Lung microvascular endothelial cell (primary cell): ENCODE measurements at regions not wholly inside any gene's neighbourhood (a gene's known extent, or its start where the extent isn't known, plus 50 kb on each side); places are given as distances from the start of the nearest gene placed in this dataset.

Experiments
- DNase-seq, 2 donors: peaks; one replicate each; pipeline versions ENCODE4 v3.0.0 to v3.0.0-alpha.2; 2010; ENCODE audit warnings: low read depth in 2 of 2

- DNase-seq, result no peak
These were observed 1099.4 kb upstream of the IGFBP7 start for GRCh38 chr4:58209551-58209950.

- DNase-seq, result no peak
These were observed 1098.8 kb upstream of the IGFBP7 start for GRCh38 chr4:58209001-58209400.

GRCh38 chr4:58205446-58206235 is 1095.5 kb upstream of the IGFBP7 start:
- no peak for DNase-seq

- no peak for DNase-seq
These were observed 1082.0 kb upstream of the IGFBP7 start for GRCh38 chr4:58192217-58192616.

GRCh38 chr4:58191109-58191508 is 1080.9 kb upstream of the IGFBP7 start:
- DNase-seq, result no peak

- DNase-seq, result no peak
These were observed 1078.1 kb upstream of the IGFBP7 start for GRCh38 chr4:58188316-58188715.

DNA sequence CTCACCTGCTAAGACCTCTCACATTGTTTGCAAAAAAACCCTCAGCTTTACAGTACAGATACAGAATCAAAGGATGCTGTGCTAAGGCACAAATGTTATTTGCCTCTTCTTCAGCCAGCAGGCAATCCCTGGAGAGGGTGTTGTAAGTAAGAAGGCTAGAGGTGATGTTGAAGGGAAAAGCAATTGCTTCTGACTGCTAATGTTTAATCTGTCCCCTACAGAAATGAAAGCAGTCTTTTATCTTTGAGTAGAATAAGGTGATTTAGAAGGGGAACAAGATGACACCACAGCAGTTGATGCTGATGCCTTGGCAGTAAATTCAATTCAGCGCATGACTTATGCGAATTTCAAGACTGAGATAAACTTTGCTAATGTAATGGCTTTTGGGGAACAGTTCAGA is 1064.8 kb upstream of the IGFBP7 start:
- no peak for DNase-seq

GRCh38 chr4:58166490-58166889 is 1056.3 kb upstream of the IGFBP7 start:
- no peak for DNase-seq

DNA sequence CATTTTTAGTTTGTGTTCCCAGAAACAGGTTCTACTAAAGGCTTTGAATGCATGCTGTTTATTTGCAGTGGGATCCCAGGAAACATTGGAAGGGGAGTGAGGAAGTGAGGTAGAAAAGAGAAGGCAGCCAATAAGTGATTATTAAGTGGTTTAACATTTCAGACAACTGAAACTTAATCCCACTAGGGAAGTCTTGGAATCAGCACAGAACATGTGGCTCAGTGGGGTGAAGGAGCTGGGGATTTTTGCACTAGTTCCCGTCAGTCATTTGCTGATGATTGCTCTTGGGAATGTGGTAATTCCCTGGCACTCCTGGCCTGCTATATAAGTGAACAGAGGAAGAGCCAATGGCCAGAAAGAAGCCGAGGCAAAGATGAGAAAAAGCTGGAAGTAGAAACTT is 1053.0 kb upstream of the IGFBP7 start:
- no peak for DNase-seq

DNA sequence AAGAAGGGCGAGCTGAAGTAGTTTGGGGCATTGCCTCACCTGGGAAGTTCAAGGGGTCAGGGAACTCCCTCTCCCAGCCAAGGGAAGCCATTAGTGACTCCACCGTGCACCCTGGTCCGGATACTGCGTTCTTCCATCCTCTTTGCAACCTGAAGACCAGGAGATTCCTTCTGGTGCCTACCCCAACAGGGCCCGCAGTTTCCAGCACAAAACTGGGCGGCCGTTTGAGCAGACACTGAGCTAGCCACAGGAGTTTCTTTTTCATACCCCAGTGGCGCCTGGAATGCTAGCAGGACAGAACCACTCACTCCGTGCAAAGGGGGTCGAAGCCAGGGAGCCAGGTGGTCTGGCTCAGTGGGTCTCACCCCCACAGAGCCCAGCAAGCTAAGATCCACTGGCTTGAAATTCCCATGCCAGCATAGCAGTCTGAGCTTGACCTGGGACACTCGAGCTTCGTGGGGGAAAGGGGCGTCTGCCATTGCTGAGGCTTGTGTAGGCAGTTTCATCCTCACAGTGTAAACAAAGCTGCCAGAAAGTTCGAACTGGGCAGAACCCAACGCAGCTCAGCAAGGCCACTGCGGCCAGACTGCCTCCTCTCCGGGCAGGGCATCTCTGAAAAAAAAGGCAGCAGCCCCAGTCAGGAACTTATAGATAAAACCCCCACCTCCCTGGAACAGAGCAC is 1039.4 kb upstream of the IGFBP7 start:
- no peak for DNase-seq

DNA sequence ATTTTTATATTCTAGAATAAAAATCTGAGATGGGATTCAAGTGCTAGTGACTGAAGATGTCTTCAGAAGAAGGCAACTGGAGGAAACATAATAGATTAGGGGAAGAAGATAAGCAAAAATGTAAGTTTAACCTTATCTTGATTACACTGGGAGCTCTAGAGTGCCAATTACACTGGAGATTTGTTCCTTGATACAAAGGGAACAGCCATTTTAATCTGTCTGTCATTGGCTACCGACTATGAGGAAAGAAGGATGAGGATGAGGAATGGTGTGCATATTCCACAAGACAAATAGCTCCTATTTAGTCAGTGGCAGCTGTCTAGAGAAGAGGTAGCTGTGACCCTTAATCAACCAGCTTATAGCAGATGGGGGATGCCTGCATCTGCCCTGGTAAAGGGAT is 1034.5 kb upstream of the IGFBP7 start:
- DNase-seq, result no peak

GRCh38 chr4:58138786-58139668 is 1028.8 kb upstream of the IGFBP7 start:
- no peak for DNase-seq

GRCh38 chr4:58136604-58137003 is 1026.4 kb upstream of the IGFBP7 start:
- DNase-seq, result no peak

- no peak for DNase-seq
These were observed 1017.5 kb upstream of the IGFBP7 start for GRCh38 chr4:58127680-58128079.

DNA sequence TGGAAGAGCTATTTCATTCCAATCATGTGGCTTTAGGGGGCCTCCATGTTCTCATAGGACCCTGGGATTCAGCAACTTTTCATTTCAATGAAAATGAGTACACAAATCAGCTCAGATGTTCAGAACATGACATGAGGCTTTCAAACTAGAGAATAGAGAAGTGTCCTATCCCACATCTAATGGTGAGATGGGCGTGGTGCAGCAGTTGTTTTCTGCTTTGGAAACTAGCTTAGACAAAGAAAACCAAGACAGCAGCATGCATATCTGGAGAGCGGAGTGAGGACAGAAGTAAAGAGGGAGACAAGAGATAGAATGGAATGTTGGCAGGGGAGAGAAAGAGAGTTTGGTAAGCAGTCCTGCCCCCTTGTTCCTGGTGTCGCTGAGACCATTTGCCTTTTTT is 1009.1 kb upstream of the IGFBP7 start:
- no peak for DNase-seq

DNA sequence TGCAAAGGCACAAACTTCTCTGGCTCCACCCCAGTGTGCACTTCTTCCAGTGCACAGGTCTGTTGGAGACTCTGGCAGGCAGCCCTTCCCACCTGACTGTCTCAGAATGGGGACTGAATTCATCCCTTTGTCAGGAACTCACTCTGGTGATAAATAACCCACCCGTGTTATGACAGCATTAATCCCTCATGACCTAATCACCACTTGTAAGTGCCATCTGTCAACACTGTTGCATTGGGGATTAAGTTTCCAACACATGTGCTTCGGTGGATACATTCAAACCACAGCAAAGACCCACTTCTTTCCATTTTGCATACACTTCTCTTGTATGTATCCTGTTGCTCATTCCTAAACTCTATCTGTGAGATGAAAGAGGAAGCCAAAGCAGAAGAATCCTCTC is 1002.9 kb upstream of the IGFBP7 start:
- DNase-seq, result no peak

DNA sequence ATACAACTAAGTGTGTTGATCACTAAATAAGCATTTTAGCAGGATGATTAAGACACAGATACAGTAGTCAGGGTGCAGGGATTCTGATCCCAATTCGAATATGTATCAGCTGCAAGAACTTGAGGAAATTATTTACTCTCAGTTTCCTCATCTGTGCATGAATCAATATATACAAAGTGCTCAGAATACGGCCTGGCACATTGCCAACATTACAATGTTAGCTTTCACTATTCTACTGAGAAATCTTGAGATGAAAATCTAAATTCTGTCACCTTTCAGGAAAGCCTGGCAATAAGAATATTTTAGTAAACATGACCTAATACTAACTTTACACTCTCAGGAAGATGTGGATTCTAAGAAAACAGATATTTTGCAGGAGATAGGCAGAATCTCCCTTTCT is 1001.6 kb upstream of the IGFBP7 start:
- no peak for DNase-seq

- DNase-seq, result no peak
These were observed 983.2 kb upstream of the IGFBP7 start for GRCh38 chr4:58093352-58093751.

DNA sequence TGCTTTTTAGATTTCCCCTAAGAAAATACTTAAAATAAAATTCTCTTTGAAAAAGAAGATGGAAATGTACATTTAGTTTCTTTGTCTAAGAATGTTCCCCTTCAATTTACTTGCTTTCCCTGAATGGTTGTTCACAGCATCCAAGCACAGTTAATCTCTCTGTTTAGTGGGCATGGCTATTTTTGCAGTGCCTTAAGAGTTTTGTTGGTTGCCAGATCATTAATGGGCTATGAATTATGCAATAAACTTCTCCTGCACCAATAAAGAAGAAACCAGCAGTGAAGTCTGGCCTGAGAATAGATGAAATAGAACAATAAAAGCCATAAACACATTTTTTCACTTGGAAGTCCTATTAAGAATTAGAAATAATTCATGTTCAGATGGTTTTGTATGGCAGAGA is 980.4 kb upstream of the IGFBP7 start:
- no peak for DNase-seq

DNA sequence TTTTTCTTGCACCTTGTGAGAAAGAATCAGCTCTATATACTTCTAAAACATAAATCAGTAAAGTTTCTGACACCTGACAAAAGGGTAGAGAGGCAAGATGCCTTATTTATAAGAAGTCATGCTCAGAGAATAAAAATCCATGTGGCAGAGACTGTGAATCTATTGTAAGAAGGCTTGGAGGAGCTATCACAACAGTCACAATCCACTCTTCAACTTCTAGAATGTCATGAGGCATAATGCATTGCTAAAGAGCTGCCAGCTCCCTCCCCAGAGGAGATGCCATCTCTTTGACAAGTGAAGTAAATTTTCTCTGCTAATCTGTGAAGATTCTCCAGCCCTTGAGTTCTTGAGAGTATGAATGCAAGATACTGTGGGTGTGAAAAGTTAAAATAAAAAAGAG is 971.2 kb upstream of the IGFBP7 start:
- DNase-seq, result no peak

GRCh38 chr4:58075724-58076123 is 965.5 kb upstream of the IGFBP7 start:
- DNase-seq, result no peak

- no peak for DNase-seq
These were observed 964.2 kb upstream of the IGFBP7 start for GRCh38 chr4:58074382-58074781.
